GM21515 (cell line): ENCODE measurements at regions not wholly inside any gene's neighbourhood (a gene's known extent, or its start where the extent isn't known, plus 50 kb on each side); places are given as distances from the start of the nearest gene placed in this dataset.

Experiments used
- ATAC-seq: cut with Tn5 transposase; IDR thresholded peaks from one replicate; pipeline ENCODE4 v1.9.1; 2021; ENCODE audit not compliant: unreplicated experiment

DNA sequence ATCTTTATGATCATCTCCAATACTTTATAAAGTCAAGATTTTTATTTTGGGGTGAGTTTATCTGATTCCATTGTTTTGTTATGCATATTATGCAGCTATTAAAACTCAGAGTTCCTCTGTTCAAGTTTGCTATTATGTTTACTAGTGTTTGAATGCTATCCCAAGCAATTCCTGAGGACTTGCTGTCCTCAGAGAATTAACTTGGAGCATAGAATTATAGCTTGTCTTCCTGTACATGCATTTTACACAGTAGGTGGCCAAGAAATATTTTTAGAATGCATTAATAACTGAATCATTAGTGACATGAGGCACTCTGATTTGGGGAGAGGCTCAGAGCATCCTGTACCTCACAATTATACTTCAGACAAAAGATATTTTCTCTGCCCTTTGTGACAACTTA is 195.6 kb upstream of the MIR17HG start:
- ATAC-seq, result no peak

GRCh38 chr13:91153372-91153771 is 194.1 kb upstream of the MIR17HG start:
- ATAC-seq, result no peak

- ATAC-seq, result peak; percentile 84
Observed at GRCh38 chr13:91154558-91155353, 192.7 kb upstream of the MIR17HG start.

- ATAC-seq, result no peak
Observed at GRCh38 chr13:91155512-91156114, 191.9 kb upstream of the MIR17HG start.

- no peak for ATAC-seq
Observed at GRCh38 chr13:91157273-91158016, 190.0 kb upstream of the MIR17HG start.

DNA sequence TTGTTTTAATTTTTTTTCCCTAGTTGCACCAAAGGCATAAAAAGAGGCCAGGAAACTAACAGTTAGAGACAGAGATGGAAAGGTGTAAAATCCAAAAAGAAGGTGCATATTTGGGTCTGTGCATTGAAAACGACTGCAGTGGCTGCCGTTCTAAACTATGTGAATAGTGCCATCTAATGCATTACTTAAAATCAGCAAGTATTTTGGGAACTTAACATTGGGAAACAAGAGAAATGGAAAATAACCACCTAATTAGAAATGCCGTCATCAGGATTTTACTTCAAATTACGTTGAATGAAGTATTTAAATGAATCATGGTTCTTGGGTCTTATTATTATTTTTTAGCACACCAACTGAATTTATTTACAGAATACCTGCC is 189.5 kb upstream of the MIR17HG start:
- ATAC-seq, result no peak

- ATAC-seq, result no peak
Observed at GRCh38 chr13:91162180-91162579, 185.3 kb upstream of the MIR17HG start.

DNA sequence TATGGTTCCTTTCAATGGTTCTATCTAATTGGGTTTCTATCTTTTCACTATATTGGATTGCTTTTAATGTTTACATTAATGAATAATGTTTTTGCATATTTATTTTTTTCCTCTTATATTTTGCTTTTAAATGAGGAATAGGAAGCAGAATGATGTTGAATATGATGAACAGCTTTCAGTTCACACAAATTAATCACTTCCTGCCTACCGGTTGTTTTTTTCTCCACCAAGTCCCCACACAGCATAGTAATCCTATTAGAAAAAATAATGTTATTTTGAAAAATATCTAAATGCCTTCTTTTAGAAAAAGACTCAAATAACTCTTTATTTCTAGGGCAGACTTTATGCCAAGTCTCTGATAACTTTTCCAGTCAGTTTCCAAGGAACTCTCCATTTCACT is 184.9 kb upstream of the MIR17HG start:
- no peak for ATAC-seq

DNA sequence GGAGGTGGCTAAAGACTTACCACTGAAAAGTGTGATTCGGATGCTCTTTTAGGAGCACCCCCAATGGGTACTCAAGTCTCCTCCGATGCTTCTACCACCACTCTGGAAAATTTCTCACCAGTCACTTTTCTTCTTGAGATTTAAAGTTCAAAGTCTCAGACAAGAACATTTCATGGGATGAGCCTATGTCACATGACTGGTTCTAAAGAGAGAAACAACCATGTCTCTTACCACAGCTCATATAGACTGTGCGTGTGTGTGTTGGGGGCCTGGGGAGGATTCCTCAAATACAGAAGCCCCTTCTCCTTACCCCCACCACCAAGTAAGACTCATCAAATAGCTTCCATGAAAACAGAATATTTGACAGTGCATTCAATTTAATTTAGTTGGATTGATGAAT is 181.7 kb upstream of the MIR17HG start:
- ATAC-seq, result no peak

GRCh38 chr13:91166714-91167511 is 180.6 kb upstream of the MIR17HG start:
- ATAC-seq, result no peak

GRCh38 chr13:91167706-91168385 is 179.6 kb upstream of the MIR17HG start:
- ATAC-seq, result no peak

- no peak for ATAC-seq
Observed at GRCh38 chr13:91168386-91168711, 179.1 kb upstream of the MIR17HG start.

DNA sequence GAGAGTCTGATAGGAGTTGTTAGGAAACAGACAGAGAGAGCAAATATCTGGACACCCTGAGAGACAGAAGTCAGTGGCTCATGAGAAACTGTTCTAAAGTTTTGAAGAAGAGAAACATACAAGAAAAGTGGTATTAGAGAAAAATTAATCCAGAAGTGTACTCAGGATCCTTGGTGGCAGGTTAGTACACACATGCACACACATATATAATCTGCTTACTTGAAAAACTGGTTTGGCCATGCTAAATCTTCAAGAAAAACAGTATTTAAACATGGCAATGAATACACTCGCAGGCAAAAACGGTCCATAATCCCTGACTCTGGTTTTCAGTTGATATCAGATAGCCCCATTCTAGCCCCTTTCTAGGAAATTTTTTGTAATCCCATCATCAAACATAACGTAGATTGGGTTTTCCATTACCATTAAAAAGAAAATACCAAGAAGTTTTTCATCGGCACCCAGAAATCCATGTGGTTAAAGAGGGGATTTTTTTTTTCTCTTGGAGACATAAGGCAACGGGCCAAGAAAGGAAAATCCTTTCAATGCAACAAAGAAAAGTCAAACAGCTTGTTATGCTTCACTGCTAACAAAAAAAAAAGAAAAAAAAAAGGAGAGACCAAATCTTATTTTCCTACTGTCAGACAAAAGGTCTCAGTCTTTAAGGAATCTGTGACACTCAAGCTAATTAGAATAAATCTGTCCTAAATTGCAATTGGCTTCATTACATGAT is 178.0 kb upstream of the MIR17HG start:
- ATAC-seq, result no peak

GRCh38 chr13:91172160-91172559 is 175.3 kb upstream of the MIR17HG start:
- ATAC-seq, result no peak

DNA sequence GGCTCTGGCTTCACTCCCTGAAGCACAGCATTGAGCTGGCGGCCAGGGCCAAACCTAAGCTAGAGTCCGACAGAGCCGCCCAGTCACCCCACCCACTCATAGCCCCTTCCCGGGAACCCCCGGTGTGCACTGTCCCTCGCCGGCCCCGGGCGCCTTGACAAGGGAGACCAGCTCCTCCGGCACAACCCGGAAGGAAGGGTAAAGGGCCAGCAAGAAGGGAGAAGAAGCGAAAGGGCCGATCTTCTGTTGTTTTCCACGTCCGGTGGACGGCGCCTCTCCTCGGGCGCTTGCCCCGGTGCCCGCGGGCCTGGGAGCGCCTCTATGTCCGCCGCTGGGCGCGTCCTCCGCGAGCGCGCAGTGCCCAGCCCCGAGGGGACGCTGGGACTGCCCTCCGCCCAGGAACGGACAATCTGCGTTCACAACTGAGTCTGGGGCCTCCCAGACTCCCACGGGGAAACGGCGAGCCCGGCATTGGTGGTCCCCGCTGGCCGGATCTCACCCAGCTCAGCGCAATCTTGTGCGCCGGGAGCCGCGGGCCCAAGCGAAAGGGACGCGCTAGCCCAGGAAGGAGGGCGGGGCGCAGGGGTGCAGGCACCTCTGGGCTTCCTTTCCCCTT is 172.5 kb upstream of the MIR17HG start:
- ATAC-seq, result no peak

DNA sequence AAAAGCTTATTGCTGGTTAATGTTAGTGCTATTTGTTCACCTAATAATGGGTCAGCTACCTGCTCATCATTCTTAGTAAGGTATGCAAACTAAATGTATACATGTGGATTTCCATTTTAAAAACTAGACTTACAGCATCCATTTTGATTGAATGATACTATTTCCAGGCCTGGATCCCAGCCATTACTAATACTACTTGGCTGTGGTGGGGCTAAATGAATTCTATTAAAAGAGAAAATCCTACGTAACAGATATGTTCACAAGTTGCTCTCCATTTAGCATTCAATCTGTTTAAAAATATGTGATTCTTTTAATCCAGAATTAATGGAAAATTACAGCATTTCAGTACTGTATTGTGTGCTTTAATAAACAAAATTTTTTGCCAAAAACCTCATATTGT is 169.4 kb upstream of the MIR17HG start:
- ATAC-seq, result no peak

GRCh38 chr13:91181892-91182291 is 165.6 kb upstream of the MIR17HG start:
- no peak for ATAC-seq

DNA sequence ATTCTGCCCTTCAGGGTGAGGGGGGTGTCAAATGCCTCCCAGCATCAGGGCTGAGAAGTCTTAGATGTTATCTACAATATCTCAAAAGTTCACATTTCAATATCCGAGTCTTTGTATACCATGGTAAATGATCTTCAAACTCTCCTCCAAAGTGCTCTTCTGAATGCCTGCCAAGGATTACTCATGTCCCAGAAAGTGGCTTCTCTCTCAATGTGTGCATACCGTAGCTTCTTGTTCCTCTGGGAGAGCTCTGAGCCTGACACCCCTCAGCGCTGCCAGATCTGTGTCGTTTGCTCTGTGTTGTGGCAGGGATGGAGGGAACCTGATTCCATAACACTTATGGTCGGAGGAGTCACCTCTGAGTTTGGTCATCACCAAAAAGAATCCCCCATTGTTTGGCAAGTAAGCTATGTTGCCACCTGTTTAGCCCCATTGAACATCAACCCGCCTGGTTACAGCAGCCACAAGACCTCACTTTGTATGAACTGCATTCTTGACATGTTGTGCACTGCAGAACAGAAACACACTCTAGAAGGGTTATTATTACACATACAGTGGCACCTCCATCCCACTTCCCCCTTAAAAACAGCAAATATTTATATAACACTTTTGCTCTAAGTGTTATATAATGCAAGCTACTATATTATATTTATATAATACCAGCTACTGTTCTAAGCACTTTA is 163.1 kb upstream of the MIR17HG start:
- no peak for ATAC-seq

- ATAC-seq, result no peak
Observed at GRCh38 chr13:91185294-91185863, 162.1 kb upstream of the MIR17HG start.
